Right lobe of liver (tissue), 4 donors: ENCODE measurements at regions not wholly inside any gene's neighbourhood (a gene's known extent, or its start where the extent isn't known, plus 50 kb on each side); places are given as distances from the start of the nearest gene placed in this dataset.

Experiments used
- POLR2A ChIP-seq: fragments of 450-650 bp; IDR thresholded peaks from one replicate; pipeline ENCODE4 v1.6.1; 2017; ENCODE audit warnings: antibody characterized with exemption, mild to moderate bottlenecking
- TF ChIP-seq, protein P1 (sequence below), 4 donors: fragments of 200-600 bp in 3 of 4; fragments of 450-650 bp in 1 of 4; IDR thresholded peaks; one replicate each; pipeline versions ENCODE4 v1.5.1 to v1.8.0; 2016 to 2022; ENCODE audit warnings: antibody characterized with exemption in 4 of 4, mild to moderate bottlenecking in 2 of 4
- donor health status: DM: no; HTN: no; CAD: no.
- donor health status: DM: no; HTN: no; CAD: no.
- donor health status: DM: no; HTN: yes; CAD: no.

DNA sequence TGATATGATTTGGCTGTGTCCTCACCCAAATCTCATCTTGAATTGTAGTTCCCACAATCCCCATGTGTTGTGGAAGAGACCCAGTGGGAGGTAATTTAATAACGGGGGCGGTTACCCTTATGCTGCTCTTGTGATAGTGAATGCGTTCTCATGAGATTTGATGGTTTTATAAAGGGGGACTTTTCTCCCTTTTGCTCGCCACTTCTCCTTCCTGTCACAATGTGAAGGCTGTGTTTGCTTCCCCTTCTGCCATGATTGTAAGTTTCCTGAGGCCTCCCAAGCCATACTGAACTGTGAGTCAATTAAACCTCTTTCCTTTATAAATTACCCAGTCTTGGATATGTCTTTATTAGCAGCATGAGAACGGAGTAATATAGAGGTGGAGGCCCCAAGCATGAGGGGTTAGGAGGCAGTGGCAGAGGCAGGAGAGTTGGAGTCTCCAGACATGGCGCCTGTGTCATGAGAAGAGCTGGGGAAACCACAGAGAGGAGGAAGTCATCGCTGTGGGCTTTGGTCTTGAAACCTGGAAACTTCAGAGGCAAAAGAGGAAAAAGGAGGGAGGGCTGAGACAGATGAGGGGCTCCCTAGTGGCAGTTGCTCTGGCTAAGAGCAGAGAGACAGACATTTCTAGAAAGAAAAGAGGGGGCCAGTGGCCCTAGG lies 107.8 kb upstream of the VEPH1 start:
- TF ChIP-seq POLR2A: no peak
- TF ChIP-seq, protein P1, sequence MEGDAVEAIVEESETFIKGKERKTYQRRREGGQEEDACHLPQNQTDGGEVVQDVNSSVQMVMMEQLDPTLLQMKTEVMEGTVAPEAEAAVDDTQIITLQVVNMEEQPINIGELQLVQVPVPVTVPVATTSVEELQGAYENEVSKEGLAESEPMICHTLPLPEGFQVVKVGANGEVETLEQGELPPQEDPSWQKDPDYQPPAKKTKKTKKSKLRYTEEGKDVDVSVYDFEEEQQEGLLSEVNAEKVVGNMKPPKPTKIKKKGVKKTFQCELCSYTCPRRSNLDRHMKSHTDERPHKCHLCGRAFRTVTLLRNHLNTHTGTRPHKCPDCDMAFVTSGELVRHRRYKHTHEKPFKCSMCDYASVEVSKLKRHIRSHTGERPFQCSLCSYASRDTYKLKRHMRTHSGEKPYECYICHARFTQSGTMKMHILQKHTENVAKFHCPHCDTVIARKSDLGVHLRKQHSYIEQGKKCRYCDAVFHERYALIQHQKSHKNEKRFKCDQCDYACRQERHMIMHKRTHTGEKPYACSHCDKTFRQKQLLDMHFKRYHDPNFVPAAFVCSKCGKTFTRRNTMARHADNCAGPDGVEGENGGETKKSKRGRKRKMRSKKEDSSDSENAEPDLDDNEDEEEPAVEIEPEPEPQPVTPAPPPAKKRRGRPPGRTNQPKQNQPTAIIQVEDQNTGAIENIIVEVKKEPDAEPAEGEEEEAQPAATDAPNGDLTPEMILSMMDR (IDR thresholded peaks at IDR 0.05): no peak
